NCI-H2227 (cell line): ENCODE measurements at regions not wholly inside any gene's neighbourhood (a gene's known extent, or its start where the extent isn't known, plus 50 kb on each side); places are given as distances from the start of the nearest gene placed in this dataset.
A peak's percentile ranks its signal among the peaks of the same experiment; 100 is the strongest.

Source experiments
- DNase-seq: peaks from one replicate; lab custom pipeline; 2025; ENCODE audit not compliant: unreplicated experiment; lab: John Stamatoyannopoulos, UW

DNA sequence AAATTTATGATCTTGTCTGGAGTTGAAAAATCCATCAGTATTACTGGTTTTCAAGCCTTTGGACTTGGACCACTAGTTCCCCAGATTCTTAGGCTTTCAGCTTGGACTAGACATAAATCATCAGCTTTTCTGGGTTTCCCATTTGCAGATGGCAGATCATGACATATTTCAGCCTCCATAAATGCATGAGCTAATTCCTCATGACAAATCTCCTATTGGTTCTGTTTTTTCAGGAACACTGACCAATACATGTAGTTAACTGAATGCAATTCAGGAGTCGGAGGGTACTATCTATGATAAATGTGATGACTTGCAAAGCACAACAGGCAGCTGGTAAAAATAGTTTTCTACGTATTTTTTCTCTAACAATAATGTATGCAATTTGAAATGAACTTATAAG lies 635.6 kb downstream of the TRAM1L1 start:
- no peak for DNase-seq

DNA sequence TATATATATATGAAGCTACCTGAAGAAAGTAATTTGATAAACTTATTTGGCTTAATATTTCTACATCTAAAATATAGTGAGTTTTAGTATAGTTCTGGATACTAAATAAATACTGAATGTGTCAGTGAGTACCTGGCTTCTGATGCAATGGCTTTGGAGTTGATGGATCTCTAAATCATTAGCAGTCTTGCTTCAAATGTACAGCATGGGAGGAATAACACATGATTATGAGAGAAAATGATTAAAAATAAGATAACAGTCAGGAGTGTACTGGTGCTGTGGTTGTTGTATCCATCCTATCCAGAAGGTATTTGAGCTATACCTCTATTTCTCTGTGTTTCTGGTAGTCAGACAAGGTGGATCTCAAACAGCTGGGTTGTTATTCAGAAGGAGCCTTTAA lies 641.3 kb downstream of the TRAM1L1 start:
- no peak for DNase-seq

DNA sequence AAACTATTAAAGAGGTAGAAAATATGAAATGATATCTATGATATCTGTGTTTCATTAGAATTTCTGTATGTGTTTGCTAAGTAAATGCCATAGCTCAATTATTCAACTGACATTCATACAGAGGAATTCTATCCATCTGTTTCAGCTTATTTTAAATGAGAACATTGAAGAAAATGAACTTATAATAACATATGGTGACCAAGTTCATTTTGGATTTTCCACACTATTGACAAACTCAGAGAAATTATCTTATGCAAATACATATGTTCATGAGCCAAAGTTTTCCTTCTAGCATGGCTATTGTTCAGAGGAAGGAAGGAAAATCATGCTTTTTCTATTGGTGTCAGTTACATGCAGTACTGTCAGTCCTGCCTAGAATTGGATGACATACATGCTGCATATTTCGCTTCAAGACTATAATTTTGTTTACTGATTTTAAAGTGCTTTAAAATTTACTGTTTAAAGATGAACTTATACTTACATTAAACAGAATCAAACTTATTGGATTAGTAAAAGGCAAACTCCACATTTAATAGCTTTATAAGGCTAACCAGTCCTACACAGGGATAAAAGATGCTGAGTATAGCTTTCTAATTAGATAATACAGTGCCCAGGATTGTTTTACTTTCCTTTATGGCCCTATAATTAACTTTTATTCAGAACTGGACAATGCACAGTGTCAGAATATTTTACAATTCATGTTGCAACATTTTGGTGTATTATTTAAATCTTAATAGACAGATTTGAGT lies 646.2 kb downstream of the TRAM1L1 start:
- DNase-seq = no peak

DNA sequence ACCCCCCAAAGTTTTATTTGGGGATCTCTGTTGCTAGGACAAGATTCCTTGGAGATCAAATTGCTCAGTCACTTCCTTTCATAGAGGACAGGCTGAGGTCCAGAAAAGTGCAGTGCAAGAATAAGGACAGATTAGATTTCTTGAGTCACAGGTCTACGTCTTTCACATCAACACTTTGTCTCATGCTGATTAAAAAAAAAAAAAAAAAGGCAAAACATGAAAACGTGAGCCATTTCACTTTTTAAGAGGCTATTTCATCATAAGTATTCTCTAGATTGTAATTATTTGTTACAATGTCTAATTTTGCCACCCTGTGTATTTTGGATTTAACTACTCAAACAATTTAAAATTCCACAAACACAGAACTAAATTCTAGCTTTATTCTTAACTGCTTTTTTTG lies 647.0 kb downstream of the TRAM1L1 start:
- no peak for DNase-seq

DNA sequence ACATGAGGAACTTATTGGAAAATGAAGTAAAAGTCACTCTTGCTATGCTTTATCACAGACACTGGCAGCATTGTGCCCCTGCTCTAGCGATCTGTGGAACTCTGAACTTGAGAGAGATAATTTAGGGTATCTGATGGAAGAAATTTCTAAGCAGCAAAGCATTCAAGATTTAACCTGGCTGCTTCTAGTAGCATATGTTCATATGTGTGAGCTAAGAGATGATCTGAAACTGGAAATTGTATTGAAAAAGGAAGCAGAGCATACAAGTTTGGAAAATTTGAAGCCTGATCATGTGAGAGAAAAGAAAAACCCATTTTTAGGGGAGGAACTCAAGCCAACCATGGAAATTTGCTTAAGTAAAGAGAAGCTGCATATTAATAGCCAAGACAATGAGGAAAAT lies 657.7 kb downstream of the TRAM1L1 start:
- no peak for DNase-seq

DNA sequence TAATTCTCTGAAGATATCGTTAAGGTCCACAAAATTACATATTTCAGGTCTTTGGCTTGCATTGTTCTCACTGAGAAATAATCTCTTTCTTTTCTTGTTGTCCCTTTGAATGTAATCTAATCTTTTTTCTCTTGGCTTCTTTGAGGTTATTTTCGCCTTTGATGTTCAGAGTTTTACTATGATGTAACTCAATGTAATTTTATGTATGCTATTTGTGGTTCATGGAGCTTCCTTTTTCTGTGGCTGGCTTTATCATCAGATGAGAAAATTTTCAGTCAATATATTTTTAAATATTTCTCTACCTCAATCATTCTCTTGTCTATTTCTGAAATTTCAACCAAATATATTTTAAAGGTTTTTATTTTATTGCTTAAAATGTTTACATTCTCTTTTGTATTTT lies 672.2 kb downstream of the TRAM1L1 start:
- no peak for DNase-seq

DNA sequence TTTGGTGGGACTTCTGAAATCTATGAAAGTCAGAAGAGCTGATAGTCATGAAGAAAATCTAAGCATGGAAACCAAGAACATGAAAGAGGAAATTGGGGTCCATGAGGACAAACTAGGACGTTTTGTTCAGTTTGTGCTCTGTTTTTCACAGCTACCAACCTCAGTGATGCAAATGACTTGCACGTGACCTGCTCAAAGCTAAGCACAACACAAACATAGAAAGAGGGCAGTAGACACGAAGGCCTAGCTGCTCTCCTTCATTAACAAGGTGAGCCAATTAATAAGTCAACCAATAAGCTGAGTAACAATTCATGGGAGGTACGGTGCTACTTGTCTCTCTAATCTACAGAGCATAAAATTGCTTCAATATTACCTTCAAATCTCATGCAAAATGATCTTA lies 684.1 kb downstream of the TRAM1L1 start:
- DNase-seq = no peak

DNA sequence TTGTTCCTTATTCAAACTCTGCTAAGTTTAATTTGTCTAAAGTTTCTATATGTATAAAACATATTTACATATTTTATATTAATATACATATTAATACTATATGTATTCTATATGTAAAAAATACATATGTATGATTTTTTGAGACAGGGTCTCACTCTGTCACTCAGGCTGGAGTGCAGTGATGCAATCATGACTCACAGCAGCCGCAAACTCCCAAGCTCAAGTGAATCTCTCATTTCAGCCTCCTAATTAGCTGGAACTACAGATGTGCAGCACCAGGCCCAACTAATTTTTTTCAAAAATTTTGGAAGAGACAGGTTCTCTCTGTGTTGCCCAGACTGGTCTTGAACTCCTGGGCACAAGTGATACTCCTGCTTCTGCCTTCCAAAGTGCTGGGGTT lies 684.9 kb downstream of the TRAM1L1 start:
- DNase-seq = no peak

DNA sequence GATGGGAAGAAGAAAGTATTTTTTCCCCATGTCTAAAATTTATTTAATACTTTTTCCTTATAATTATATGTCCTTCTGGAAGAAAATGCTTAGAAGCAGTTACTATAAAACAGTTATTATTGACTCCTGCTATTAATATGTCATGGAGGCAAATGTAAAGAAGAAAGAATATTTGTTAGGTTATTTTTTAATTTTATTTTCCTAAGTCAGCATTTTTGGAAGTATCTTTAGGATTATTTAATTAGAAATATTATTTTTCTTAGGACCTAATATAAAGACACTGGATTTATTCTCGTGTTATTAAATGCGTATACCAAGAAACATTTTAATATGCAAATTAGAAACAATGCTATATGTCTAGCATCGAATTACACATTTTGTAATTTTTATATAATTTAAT lies 687.7 kb downstream of the TRAM1L1 start:
- no peak for DNase-seq

DNA sequence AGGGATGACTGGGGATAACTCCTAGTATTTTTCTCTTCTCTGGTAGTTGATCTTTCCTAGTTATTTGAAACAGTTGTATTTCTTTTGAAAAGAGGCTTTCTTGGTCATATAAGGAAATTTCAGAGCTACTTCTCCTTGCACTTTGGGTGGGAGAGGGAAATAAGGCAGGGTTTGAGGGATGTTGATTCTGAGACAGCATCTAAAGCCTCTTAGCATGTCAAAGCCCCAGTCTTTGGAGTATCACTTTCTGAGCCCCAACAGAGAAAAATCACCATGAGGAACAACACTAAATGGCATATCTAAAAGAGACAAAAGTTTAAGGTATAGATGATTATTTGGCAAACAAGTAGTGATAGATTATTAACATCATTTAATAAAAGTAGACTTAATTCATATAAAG lies 688.1 kb downstream of the TRAM1L1 start:
- no peak for DNase-seq

DNA sequence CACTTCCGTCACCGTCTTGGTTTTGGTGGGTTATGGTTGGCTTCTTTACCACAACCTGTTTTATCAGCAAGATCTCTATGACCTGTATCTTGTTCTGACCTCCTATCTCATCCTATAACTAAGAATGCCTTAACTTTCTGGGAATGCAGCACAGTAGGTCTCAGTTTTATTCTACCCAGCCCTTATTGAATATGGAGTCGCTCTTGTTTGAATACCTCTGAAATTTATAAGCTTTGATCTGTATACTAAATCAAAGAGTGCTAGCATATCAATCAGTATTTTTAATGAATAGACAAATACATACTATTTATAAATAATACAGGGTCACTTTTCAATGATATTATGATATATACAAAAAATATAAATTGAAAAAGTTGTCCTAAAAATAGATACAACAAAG lies 690.0 kb downstream of the TRAM1L1 start:
- no peak for DNase-seq

DNA sequence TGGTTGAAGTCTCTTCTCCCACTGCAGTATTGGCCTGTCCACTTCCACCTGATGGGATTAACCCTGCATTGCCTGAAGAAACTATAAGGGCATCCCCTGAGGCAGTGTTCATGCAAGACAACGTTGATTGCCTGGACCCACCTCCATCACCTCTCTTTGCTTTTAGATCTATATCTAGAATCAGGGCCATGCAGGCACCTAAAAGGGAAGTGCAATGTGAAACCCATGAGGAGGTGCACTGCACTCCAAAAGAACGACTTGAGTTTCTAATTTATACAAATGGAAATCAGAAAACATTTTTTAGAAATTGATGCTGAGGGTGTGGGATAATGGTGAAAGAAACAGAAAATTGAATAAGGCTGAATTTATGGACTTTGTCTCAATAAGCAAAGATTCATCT lies 694.4 kb downstream of the TRAM1L1 start:
- no peak for DNase-seq

DNA sequence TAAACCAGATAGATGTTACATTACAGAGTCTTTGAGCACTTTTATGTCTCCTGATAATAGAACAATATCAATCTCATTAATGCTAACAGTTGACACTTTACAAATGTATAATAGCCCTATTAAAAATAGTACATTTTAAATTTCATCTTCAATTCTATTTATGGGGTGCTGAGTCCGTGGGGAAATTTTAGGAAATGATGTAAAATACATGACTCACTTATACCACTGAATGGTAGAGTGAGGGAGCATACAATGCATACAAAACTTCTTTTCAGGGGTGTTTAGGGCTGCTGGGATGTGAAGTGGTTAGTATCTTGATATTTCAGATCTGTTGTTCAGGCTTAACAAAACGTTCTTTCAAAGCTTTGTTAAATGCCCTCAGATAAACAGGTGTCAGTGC lies 696.2 kb downstream of the TRAM1L1 start:
- no peak for DNase-seq

DNA sequence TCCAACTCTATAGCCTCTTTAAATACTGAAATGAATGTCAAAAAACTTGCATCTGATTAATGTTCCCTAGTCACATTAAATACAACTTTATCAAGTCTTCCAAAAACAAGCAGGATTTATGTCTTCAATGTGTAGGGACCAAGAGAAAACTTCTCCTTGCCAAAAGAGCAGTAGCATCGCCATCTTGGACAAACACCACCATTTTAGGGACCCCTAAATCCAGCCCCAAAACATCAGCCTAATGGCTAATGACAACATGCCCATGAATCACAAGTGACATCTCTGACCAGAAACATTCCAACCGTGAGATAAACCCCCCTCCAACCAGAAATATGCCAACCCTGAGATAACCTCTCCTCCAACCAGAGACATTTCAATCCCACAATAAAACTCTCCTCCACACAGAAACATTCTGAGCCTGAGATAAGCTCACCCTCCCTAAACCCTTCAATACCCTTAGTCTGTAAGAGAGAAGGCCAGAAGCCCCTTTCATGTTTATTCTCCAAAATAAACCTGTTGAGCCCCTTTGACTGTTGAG lies 697.4 kb downstream of the TRAM1L1 start:
- no peak for DNase-seq

DNA sequence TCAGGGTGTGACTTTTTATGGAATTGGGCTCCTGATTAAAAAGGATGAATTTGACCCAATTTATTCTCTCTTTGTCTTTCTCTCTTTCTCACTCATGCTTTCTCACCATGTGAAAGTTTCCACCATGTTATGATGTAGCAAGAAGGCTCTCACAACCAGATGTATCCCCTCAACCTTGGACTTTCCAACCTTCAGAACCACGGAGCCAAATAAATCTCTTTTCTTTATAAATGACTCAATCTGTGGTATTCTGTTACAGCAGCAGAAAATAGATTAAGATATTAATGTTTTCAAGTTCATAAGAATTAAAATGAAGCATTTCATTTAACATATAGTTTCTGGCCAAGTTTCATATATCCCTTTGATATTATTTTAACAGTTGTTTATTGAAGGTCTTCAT lies 698.5 kb downstream of the TRAM1L1 start:
- DNase-seq = no peak

DNA sequence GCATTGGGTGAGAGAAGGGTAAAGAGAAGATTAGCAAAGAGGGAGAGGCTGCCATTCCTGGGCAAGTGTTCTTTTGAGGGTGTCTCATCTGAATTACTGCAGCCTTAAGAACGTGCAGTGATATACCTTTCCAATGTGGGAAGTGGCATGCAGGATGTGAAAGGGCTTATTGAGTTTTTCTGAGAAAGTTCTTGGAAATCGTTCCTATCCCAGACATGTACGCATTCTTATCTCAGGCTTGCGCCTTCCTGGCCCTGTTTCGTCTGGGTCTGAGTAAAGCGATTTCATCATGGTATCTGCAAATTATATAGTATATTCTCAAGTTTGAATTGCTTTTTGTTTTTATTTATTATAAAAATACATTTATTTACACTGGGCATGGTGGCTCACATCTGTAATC lies 699.8 kb downstream of the TRAM1L1 start:
- DNase-seq = no peak

DNA sequence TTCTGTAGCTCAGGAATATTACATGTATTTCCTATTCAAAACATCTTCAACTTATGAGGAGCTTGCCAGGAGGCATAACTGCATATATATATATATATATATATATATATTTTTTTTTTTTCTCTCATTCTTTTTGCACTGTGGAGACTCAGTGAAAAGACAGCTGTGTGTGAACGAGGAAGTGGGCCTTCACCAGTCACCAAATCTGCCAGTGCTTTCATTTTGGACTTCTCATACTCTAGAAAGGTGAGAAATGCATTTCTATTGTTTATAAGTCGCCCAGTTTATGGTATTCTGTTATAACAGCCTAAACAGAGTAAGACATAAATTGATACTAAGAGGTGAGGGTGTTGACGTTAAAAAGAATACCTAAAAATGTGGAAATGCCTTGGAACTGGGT lies 710.6 kb downstream of the TRAM1L1 start:
- no peak for DNase-seq

DNA sequence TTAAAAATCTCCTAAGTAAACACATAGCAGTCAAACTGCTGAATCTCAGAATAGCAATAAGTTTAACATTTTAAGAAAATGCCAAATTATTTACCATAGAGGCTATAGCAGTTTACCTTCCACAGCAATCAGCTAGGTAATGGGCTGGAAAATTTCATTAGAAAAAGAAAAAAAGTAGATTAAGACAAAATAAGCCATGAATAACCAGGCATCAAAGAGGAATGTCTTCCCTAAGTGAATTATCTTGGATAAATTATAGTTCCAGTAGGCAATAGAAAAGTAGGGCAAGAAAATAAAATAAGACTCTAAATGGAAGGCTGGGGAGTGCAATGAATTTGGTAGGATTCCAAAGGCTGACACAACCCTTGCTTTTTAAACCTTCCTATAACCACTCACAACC lies 722.8 kb downstream of the TRAM1L1 start:
- no peak for DNase-seq

DNA sequence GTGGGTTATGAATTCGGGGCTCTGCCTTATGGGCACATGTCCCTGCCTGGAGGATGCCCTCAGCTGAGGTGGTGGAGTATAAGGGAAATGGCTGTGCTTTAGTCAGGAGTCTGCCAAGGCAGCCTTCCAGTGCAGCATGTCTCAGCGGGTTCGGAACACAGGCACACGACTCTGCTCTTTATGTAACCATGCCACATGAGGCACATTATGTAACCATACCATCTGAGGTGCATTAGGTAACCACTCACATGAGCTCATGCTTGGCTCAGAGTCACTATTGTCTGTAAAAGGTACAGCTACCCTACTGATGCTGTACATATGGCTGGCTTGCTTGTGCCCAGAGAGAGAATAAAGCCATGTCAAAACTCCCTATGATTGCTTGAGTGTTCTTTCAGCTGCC lies 723.6 kb downstream of the TRAM1L1 start:
- DNase-seq = no peak

DNA sequence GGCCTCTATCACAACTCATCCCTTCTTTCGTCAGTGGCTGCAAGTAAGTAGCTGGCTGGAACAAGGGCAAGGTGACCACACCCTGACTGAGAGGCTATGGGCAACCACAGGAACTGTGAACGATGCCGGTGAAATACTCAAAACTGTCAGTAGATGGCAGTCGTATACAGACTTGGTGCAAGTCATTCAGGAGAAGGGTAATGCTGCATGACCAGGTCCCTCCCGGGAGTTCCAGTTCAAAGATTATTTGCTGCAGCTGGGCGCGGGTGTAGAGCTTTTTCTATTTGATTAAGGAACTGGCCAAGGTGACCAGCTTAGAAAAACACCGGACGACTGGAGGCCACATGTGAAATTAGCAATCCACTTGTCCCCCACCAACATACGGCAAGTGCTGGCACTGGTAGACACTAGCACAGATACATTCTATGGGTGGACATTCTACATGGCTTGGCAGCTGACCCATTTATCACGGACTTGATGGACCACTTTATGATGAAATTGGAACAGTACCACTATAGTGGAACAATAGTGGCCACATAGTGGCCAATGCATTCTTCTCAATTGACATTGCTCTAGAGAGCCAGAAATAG lies 726.6 kb downstream of the TRAM1L1 start:
- peak; percentile 65 for DNase-seq

DNA sequence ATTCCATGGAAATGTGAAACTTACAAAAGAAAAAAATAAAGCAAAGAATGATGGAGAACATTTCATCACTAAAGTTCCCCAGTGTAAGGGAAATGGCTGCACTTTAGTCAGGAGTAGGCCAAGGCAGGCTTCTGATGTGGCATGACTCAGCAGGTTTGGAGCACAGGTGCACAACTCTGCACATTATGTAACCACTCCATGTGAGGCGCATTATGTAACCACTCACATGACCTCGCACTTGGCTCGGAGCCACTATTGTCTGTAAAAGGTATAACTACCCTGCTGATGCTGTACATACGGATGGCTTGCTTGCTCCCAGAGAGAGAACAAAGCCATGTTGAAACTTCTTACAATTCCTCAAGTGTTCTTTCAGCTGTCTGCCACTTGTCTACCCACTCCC lies 727.6 kb downstream of the TRAM1L1 start:
- no peak for DNase-seq

DNA sequence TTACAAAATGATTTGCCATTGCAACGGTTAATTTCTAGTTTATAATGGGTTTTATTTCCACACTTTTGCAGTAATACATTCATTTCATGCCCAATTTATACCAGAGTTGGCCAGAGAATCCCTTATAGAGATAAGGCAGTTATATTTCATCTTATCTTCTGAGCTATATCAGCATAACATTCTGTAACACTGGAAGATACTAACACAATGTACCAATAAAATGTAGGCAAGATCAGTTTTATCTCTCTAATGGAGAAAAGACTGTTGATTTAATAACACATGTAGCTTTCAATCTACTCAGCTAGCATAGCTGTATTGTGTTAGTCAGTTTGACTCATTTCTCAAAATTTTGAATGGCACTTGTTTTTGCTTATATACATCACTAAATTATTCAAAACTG lies 738.6 kb downstream of the TRAM1L1 start:
- DNase-seq = no peak

DNA sequence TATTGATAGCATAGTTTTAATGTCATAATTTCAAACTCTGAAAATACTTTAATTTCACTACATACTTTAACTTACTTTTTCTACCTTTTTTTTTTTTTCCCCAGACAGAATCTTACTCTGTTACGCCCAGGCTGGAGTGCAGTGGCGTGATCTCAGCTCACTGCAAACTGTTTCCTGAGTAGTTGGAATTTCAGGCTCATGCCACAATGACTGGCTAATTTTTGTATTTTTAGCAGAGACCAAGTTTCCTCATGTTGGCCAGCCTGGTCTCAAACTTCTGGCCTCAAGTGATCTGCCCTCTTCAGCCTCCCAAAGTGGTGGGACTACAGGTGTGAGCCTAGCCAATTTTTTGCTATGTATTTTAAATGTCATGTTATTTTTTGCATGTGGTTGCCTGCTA lies 741.6 kb downstream of the TRAM1L1 start:
- no peak for DNase-seq
